Colonic mucosa (tissue), 4 donors: ENCODE measurements at regions not wholly inside any gene's neighbourhood (a gene's known extent, or its start where the extent isn't known, plus 50 kb on each side); places are given as distances from the start of the nearest gene placed in this dataset.
"Not testable (repeated sequence)": the region's sequence is repeated elsewhere in the genome, so short reads cannot be mapped to it uniquely, and the experiment has no call there.

Source experiments
- DNase-seq: peaks from one replicate; pipeline ENCODE4 v3.0.0-alpha.2; 2020
- H3K27ac ChIP-seq: fragments of 200-600 bp; one replicate; pipeline ENCODE4 v1.8.0; 2021
- H3K27me3 ChIP-seq: fragments of 200-600 bp; one replicate; pipeline ENCODE4 v1.8.0; 2021
- H3K36me3 ChIP-seq: fragments of 200-600 bp; one replicate; pipeline ENCODE4 v1.8.0; 2021
- H3K4me1 ChIP-seq: fragments of 200-600 bp; one replicate; pipeline ENCODE4 v1.8.0; 2021; ENCODE audit warnings: mild to moderate bottlenecking
- H3K4me3 ChIP-seq: fragments of 200-600 bp; one replicate; pipeline ENCODE4 v1.8.0; 2021
- H3K9ac ChIP-seq, 2 donors: one replicate each; pipeline ENCODE4 v1.7.0; 2013; ENCODE audit warnings: control low read depth in 2 of 2, low read depth in 2 of 2, low read length in 2 of 2
- H3K9me3 ChIP-seq: fragments of 200-600 bp; one replicate; pipeline ENCODE4 v1.8.0; 2021
- intact Hi-C: fragments of 100-400 bp; cut with DNase I; formaldehyde crosslinking; loops from one replicate; pipeline ENCODE4 v1.14.1; 2022
- TF ChIP-seq, protein P1 (sequence below): fragments of 200-600 bp; IDR thresholded peaks from one replicate; pipeline ENCODE4 v1.8.0; 2022; ENCODE audit warnings: antibody characterized with exemption, mild to moderate bottlenecking
- donor health status: healthy.
- donor health status: DM: no; HTN: no; CAD: no.
- donor health status: DM: no; HTN: no; CAD: no.

DNA sequence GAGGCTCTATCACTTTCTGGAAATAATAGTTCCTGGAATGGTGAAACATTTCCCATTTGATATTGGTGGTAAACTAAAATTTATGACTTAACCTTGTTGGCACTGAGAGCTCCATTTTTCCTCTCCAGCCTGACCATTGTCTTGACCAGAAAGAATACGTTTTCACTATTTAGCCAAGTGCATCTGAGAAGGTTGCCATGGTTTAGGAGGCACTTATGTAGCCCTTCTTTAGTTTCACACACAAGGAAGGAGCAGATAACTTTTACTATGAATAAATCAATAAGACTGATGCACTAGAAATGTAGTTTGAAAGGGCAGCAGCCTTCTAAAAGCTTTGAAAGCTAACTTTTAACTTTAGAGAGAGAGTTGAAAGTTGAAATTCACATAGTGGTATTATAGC lies 1045.5 kb upstream of the CDH6 start:
- Histone ChIP-seq H3K4me1 (no peaks in the 10 kb centered on the region), H3K4me3 (no peak overlapping the region), H3K36me3 (no peaks in the 10 kb centered on the region), H3K9ac (no peak overlapping the region), H3K9me3 (no peaks in the 10 kb centered on the region), H3K27ac (no peak overlapping the region), H3K27me3 (no peaks in the 10 kb centered on the region)
- intact Hi-C loops, result no loop called here
- TF ChIP-seq, protein P1, sequence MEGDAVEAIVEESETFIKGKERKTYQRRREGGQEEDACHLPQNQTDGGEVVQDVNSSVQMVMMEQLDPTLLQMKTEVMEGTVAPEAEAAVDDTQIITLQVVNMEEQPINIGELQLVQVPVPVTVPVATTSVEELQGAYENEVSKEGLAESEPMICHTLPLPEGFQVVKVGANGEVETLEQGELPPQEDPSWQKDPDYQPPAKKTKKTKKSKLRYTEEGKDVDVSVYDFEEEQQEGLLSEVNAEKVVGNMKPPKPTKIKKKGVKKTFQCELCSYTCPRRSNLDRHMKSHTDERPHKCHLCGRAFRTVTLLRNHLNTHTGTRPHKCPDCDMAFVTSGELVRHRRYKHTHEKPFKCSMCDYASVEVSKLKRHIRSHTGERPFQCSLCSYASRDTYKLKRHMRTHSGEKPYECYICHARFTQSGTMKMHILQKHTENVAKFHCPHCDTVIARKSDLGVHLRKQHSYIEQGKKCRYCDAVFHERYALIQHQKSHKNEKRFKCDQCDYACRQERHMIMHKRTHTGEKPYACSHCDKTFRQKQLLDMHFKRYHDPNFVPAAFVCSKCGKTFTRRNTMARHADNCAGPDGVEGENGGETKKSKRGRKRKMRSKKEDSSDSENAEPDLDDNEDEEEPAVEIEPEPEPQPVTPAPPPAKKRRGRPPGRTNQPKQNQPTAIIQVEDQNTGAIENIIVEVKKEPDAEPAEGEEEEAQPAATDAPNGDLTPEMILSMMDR, result no peak
- DNase-seq, result no peak

DNA sequence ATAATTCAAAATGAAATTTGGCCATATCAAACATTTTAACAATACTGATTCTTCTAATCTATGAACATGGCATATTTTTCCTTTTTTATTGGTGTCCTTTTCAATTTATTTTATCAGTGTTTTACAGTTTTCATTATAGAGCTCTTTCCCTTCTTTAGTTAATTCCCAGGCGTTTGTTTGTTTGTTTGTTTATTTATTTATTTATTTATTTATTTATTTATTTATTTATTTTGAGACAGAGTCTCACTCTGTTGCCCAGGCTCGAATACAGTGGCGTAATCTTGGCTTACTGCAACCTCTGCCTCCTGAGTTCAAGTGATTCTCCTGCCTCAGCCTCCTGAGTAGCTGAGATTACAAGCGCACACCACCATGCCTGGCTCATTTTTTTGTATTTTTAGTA lies 1049.4 kb upstream of the CDH6 start:
- H3K36me3 ChIP-seq, H3K27ac ChIP-seq, DNase-seq, intact Hi-C loops, H3K4me3 ChIP-seq, H3K9me3 ChIP-seq, H3K9ac ChIP-seq, H3K4me1 ChIP-seq, H3K27me3 ChIP-seq: not testable (repeated sequence)

DNA sequence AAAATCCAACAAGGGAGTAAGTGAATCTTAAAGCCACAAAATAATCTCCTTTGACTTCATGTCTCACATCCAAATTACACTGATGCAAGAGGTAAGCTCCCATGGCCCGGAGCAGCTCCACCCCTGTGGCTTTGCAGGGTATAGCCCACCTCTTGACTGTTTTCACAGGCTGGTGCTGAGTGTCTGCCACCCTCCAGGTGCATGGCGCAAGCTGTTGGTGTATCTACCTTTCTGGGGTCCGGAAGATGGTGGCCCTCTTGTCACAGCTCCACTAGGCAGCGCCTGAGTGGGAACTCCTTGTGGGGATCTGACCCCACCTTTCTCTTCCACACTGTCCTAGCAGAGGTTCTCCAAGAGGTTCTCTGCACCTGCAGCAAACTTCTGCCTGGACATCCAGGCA lies 1051.1 kb upstream of the CDH6 start:
- Histone ChIP-seq H3K9ac (no peak overlapping the region), H3K4me3 (no peak overlapping the region), H3K27ac (no peak overlapping the region), H3K27me3 (no peaks in the 10 kb centered on the region), H3K36me3 (no peaks in the 10 kb centered on the region), H3K9me3 (no peaks in the 10 kb centered on the region), H3K4me1 (no peaks in the 10 kb centered on the region)
- intact Hi-C loops, result no loop called here
- TF ChIP-seq, protein P1, result no peak
- no peak for DNase-seq

DNA sequence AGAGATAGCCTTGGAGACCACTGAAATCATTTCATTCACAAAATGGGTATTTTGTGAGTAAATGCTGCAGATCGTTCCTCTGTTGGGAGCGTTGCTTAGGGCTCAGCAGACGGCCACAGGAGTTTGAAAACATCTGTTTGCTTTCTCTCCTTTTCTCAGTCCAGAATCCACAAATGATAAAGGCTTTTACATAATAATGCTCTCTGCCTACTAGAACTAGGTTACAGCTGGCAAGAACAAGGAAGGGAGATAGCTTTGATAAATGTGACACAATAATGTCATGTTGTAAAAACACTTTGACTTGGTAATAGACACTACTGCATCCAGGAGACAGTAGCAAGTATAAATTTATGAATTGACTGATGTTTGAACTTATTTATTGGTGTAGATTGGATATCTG lies 1072.4 kb upstream of the CDH6 start:
- Histone ChIP-seq H3K9me3 (no peaks in the 10 kb centered on the region), H3K27ac (no peak overlapping the region), H3K27me3 (no peaks in the 10 kb centered on the region), H3K4me3 (no peak overlapping the region), H3K36me3 (no peaks in the 10 kb centered on the region), H3K4me1 (no peaks in the 10 kb centered on the region), H3K9ac (no peak overlapping the region)
- intact Hi-C loops, result no loop called here
- TF ChIP-seq, protein P1, result no peak
- no peak for DNase-seq

DNA sequence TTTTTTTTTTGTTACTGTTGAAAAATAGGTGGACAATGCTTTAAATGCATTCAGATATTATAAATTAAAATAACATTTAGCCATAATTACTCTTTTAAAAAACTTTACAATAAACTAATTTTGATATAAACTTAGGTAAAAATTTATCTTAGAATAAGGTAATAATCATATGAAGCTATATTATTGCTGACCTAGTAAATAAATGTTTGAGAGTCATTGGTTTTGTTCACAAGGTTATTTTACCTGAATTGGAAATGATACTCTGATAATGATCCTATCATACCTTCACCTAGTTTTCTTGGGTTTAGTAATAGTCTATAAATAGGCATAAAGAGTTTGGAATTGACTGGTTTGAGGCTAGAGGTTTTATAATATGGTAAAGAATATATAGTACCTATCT lies 1076.4 kb upstream of the CDH6 start:
- Histone ChIP-seq H3K27me3 (no peaks in the 10 kb centered on the region), H3K36me3 (no peaks in the 10 kb centered on the region), H3K4me1 (no peaks in the 10 kb centered on the region), H3K4me3 (no peak overlapping the region), H3K27ac (no peak overlapping the region), H3K9ac (no peak overlapping the region), H3K9me3 (no peaks in the 10 kb centered on the region)
- intact Hi-C loops, result no loop called here
- TF ChIP-seq, protein P1, result no peak
- no peak for DNase-seq

DNA sequence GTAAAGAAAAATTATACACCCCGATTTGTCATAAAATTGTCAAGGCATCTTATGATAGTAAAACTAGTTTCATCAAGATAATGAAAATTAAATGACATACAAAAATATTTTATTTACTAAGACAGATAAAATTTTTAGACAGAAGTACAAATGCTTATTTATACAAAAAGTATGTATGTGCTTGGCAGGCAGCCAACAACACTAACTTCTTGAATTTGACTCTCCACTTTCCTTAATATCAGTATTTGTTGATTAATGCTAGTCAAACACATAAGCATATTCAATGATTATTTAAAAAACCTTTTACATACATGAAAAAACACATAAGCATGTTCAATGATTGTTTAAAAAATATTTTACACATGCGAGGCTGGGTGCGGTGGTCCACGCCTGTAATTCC lies 1079.9 kb upstream of the CDH6 start:
- Histone ChIP-seq H3K36me3 (no peaks in the 10 kb centered on the region), H3K27ac (no peak overlapping the region), H3K9ac (no peak overlapping the region), H3K4me1 (no peaks in the 10 kb centered on the region), H3K4me3 (no peak overlapping the region), H3K9me3 (no peaks in the 10 kb centered on the region), H3K27me3 (no peaks in the 10 kb centered on the region)
- TF ChIP-seq, protein P1, result no peak
- intact Hi-C loops, result no loop called here
- no peak for DNase-seq
